NCI-H2029 (cell line): ENCODE measurements at regions not wholly inside any gene's neighbourhood (a gene's known extent, or its start where the extent isn't known, plus 50 kb on each side); places are given as distances from the start of the nearest gene placed in this dataset.

ENCODE experiments used
- DNase-seq: peaks from one replicate; lab custom pipeline; 2025; lab: John Stamatoyannopoulos, UW

DNA sequence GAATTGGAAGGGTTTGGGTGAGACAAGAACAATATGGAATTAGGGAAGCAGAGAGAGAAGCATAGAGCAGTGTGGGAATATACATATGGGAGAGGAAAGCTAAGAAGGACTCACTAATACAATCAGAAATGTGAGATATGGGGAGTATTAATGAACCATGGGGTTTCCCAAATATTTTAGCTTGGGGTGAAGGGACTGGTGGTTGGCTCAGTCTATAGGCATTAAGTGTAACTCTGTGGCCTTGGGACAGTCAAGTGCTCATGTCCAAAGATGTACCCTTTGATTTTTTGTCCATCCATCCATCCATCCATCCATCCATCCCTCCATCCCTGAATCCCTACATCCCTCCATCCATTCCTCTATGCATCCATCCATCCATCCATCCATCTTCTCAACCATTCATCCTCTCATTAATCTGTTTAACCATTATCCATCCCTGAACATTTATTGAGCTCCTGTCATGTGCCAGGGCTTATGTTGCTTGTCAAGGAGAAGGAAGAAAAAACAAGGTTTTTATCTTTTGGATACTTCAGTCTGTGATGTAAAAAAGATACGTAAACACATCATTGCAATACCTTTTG lies 263.4 kb upstream of the CHD6 start:
- no peak for DNase-seq

DNA sequence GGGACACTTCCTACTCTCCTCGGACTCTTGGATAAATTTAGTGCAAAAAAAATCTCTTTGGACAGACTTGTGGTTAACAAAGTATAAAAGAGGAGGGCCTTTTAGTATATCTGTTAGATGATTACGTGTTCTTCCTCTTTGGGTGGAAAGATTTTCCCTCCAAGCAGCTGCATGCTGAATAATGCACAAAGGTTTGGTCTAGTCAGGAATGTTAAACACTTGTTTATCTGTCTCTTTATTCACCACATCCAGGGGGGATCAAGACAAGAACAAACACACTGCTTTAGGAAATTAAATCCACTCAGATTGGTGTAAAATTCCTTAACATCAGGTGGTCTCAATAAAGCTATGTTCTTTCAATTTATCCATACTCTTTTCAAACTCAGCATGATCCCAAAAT lies 260.9 kb upstream of the CHD6 start:
- no peak for DNase-seq

DNA sequence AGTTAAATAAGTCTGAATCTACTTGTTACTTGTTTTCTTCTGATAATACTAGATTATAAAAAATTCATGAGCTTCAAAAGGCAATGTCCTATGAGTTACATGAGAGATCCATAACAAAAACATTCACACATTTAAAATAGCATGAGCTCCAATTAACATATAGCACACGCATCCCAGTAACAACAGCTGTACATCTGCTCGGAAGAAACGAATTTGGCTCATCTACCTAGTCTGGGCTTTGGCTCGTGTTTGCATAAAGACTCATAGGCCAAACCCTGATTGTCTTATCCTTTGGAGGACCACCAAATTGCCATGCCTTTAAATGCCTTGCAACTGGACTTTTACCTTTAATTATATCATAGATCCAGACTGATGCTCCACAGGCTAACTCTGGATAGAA lies 259.7 kb upstream of the CHD6 start:
- DNase-seq = no peak

DNA sequence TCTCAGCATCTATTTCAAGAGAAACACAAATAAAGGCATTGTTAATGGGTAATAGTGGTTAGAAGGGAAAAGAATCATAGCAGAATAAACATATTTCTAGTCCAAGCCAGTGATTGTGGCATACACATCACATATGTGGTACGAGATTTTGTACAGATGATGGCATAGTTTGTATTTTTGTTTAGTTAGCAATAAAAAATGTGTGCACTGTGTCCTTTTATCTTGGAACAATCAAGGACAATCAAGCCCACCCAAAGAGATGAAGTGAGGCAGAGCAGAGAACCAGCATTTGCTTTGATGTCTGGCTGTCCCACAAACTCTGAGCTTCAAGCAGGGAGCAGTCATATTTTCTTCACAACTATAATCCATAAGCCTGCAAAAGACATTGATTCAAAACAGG lies 256.5 kb upstream of the CHD6 start:
- DNase-seq = no peak

DNA sequence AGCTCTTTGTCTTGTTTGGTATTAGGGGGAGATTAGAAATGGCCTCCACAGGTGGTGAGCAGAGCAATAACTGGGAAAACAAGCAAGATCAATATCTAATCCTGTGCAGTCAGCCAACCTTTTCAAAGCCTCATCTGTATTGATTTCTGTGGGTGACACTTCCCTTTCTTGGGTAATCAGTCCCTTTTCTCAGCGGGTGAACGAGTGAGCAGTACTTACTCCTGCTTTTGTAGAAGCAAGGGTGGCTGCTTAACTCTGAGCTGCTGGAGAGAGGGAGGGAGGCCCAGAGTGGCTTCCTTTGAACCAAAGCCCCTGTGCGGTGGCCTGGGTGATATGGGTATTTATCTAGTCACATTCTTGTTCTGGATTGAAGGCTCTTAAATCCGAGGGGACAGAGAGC lies 254.8 kb upstream of the CHD6 start:
- DNase-seq = no peak

DNA sequence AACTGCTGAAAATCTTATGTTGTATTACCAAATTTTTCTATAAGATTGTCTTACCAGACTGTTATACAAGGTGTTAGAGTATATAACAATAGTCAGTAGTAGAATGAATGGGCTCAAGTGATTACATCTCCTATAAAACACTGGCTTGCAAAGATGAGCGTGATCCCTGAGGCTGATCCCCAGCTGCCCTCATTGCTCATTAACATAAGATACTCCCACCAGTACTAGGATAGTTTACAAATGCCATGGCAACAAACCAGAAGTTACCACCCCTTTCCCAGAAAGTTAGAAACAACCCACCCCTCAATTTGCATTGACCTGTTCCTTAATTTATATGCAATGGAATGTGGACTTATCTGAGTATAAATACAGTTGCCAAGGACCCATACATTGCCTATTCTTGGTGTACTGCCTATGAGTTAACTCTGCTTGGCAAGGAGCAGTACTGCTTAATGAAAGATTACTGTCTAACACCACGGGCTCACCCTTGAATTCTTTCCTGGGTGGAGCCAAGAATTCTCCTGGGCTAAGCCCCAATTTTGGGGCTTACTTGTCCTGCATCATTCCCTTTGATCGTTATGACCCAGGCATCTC lies 252.8 kb upstream of the CHD6 start:
- no peak for DNase-seq

DNA sequence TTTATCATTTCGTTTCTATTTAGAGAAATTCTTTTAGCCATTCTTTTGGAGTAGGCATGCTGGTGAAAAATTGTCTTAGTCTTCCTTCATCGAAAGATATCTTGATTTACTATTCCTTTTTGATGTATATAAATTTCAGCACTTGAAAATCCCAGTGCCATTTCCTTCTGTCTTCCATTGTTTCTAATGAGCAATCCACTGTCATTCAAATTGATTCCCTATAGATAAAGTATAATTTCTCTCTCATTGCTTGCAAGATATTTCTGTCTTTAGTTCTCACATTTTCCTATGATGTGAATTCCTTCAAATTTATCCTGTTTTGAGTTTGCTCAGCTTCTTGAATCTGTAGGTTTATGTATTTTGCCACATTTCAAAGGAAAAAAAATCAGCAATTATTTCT lies 251.1 kb upstream of the CHD6 start:
- no peak for DNase-seq

DNA sequence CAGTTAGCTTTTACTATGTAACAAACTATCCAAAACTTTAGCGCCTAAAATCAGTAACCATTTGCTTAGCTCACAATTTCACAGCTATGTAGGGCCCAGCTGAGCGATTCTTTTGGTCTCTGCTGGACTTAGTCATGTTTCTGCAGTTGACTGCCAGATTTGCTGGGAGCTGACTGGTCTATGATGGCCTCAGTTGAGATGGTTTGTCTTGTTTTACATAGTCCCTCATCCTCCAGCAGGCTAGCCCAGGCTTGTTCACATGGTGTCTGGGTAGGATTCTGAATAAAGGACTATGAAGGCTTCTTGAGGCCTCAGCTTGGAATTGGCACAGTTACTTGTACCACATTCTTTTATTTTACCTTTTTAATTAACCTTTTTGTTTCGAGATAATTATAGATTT lies 247.8 kb upstream of the CHD6 start:
- DNase-seq = no peak

DNA sequence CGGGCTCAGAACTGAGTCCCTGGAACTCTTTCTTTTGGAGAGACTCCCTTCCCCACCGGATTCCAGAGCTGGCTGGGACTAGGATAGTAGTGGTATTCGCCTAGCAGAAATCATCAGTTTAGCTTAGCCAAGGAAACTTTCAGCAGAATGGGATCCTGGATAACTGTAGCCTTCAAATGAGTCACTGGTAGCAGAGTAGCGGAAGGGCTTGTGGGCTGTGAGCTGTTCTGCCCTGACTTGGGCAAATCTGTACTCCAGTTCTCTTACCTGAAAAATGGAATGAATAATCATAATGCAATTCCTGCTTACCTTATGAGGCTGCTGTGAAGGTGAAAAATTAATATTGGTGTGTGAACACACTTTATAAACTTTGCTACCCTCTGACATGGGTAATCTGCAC lies 244.3 kb upstream of the CHD6 start:
- DNase-seq = no peak

DNA sequence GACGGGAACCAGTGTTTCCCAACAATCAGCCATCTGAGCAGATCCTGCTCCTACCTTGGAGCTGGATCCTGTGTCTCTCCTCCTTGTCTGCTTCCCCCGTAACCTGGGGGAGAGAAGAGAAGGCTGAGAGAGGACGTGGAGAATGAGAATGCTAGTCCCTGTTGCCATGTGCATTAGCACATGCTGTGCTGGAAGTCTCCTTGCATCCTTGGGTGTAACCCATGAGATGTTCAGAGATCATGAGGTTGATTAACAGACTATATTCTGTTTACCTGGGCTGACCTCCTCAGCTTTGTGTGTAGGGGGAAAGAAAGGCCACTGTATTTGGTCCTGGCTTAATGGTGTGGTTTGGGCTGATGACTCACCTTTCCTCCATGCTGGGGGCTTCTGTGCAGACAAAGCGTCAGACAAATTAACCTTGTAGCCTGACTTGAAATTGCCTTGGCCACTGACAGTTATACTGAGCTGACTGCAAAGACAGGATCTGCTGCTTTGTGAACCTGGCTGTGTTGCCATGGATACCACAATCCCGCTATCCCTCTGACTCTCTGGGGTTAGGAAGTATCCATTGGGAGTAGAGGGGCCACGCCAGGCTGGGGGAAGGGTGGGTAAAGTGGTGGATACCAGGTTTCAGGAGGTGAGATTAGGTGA lies 243.7 kb upstream of the CHD6 start:
- DNase-seq = no peak

DNA sequence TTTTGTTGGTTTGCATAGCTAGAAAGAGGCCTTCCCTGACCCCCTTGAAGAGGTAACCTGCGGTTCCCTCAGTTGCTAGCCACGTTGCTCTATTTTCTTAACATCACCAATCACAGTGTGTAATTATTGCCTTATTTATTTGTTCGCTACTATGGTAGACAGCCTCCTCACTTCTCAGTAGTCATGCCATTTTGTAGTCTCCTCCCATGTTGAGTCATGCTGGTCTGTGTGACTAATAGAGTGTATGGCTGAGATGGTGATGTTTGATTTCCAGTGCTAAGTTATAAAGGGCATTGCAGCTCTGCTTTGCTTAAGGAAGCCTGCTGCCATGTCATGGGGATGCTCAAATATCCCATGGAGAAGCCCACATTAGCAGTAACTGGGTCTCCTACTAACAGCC lies 236.6 kb upstream of the CHD6 start:
- DNase-seq = no peak

DNA sequence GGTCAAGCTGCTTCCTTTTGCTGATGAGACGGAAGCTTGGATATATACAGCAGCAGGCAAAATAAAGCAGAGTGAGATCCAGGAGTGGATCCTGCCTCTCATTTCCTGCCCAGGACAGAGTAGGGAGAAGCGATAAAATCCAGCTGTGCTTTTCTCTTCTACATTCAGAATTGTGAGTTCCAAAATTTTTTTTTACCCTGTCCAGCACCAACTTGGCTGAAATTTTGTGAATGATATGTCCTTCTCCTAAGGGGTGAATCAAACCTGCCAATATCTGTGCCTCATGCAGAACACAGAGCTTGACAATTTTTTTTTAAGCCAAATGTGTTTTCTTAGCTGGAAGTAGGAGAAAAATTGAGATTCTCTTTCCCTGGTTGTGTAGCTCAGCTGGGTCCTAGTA lies 235.6 kb upstream of the CHD6 start:
- DNase-seq = no peak

DNA sequence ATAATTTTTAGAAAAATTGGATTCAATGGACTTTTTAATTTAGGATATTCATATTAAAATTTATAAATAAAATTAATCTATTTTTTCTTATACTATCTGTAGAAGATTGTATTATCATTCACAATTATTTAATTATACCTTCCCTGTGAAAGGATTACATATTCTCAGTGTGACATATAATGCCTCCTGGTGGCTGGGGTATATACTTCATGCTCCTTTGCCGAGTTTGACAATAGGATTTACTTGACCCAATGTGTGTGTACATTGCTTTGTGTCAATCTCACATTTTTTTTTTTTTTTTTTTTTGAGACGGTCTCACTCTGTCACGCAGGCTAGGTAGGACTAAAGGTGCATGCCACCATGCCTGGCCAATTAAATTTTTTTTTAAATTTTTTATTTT lies 230.0 kb upstream of the CHD6 start:
- DNase-seq = no peak

DNA sequence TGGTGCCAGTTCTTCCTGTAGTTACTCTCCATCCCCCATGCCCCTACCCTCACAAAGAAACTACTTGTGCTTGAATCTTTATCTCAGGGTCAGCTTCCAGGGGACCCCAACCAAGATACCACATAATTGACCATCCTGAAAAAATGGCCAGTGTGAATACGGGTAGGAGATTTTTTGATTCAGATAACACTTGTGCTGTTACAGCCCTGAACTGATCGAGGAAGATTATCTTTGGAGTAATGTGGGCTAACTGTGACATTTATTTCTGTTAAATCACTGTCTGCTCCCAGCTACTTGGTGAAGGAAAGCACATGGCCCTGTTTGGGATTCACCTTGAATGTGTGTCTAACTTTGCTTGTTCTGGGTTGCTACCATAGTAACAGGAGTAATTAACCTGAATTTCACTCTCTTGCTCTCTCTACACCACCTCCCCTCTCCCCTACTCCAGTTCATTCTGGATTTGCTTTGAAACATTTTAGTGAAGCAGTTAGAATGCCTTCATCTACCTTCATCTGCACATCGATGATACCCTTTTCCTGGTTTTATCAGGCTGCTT lies 219.6 kb upstream of the CHD6 start:
- no peak for DNase-seq

DNA sequence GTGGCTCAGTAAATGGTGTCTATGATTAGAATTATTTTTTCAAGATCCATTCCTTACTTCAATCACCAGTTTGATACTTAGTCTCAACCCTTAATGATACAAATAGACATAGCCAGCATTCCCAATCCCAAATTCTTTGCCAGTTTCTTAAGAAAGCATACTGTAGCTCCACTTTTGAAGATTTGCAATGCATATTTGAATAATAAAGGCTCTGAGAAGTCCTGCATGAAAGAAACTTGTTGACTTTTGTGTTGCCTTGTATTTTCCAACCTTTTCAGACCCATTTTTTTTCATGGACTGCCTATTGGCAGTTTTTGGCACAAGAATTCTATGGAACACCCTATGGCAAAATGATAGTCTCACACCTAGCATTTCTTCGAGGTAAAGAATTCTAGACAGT lies 215.6 kb upstream of the CHD6 start:
- DNase-seq = no peak

DNA sequence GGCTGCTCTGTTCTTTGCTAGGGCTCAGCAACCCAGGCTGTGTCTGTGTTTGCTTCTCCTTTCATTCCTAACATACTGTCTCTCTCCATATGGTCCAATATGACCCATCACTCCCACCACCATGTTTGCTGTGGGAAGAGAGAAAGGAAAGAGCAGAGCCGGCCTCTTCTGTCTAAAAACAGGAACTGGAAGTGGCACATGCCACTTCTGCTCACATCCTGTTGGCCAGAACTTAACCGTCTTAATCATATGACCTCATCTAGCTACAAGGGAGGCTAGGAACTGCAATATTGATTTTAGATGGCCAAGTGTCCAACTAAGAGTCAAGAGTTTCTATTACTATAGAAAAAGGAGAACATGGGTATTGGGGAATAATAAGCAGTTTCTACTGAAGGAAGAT lies 212.5 kb upstream of the CHD6 start:
- DNase-seq = no peak

DNA sequence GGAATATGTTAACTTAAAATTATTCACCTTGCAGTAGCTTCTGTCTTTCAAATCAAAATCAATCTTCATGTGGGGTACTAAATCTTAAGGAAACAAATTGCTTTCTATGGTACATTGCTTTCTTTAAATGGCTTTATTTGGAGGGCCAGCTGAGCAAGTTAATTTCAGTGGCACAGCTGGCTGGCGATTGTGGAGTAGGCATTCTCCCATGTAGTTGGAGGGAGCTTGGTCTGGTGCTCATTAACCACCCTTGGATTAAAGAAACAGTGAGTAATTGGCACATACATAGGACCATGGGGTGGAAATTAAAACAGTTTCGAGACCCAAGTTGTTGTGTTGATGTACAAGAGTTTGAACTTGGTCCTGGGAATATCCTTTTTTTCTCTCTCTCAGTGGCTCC lies 201.3 kb upstream of the CHD6 start:
- no peak for DNase-seq

DNA sequence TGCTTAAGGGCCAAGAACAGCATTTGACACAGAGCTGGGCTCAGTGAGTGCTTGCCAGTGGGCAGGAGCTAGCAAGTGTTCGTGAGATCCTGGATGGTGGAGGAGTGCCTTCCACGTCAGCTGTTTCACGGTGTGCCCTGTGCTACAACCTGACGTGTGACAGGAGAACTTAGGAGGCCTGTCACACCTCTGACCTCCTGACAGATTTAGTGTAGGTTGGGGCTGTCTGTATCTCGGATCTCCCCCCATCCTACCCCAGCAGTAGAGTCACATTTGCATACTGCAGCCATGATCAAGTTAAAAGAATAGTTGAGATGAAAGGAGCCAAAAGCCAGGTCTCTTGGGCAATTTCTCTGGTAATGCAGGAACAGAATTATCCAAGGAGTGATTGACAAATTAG lies 200.8 kb upstream of the CHD6 start:
- no peak for DNase-seq

DNA sequence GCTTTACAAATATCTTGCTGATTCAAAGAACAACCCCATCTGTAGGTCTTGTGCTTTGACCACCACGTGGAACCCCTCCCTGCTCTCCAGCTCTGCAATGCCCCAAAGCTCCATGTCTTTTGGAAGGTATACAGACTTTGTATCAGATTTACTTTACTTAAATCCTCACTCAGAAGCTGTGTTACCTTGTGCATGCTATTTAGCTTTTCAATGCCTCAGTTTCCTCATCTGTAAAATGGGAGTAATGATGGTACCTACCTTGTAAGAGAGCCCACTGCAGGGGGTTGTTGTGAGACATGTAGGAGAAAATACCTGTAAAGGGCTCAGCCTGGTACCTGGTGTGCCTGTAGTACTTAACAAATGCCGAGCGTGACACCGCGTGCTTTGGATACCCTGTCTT lies 200.2 kb upstream of the CHD6 start:
- no peak for DNase-seq

DNA sequence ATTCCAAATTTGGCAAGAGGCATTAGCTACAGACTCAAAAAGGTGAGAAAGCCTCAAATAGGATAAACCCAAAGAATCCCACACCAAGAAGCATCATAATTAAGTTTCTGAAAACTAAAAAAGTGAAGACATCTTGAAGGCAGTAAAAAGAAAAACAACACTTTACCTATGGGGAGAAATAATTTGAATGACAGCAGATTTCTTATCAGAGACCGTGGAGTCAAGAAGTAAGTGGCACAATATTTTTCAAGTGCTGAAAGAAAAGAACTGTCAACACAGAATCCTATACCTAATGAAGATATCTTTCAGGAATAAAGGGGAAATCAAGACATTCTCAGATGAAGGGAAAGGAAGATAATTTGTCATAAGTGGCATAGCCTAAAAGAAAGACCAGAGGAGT lies 193.3 kb upstream of the CHD6 start:
- DNase-seq = no peak

DNA sequence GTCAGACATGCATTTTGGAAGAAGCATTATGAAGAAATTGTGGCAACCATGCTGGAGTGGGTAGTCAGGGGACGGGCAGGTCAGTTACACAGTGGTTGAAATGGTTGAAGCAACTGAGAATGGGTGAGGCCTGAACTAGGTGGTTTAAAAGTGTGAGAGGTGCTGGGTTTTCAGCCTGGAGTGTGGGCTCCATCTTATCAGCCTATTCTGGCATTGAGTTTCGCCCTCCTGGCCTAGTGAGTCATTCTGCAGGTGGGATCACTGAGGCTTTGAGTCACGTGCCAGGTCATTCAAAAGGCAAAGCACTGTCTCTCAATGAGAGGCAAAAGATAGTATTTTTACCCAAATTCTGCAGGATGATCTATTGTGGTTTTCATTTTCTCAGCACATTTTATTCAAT lies 181.9 kb upstream of the CHD6 start:
- DNase-seq = no peak

DNA sequence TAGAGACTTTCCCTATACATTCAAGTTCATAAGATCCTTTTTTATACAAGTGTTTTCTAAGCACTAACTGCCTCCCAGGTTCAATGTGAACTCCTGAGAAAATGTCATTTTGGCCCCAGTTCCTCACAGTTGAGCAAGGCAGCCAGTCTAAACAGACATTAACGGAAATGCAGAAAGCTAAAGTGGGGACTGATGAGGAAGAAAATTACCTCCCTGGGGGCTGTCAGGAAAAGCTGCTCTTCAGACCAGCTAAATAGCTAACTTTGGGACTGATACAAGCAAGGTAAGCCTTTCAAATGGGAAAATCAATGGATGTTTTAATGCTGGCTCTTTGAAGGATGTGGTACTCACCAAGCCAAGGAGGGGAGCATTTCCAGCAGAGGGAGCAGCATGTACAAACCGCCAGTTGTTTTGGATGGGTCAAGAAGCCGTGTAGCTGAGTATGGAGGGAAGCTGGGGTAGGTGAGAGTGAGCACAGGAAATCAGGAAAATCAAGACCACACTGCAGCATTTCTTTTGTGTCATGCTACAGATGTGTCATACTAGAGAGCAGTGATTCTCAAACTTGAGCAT lies 180.8 kb upstream of the CHD6 start:
- DNase-seq = no peak

DNA sequence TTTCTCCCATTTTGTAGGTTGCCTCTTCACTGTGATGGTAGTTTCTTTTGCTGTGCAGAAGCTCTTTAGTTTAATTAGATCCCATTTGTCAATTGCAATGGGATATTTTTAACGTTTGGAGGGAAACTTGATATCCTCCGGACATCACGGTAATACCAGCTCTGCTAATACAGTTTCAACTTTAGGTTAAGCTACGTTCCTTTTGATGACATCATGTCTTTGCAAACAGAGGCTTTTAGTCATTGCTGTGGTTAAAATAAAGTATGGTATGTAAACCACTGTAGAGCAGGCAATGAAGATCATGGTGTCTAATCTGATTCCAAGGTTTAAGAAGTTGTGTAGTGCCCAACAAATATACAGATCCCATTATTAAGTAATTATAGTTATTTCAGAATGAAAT lies 168.0 kb upstream of the CHD6 start:
- no peak for DNase-seq
